HG03558 (cell line): ENCODE measurements at regions not wholly inside any gene's neighbourhood (a gene's known extent, or its start where the extent isn't known, plus 50 kb on each side); places are given as distances from the start of the nearest gene placed in this dataset.
A peak's percentile ranks its signal among the peaks of the same experiment; 100 is the strongest.
"Not testable (repeated sequence)": the region's sequence is repeated elsewhere in the genome, so short reads cannot be mapped to it uniquely, and the experiment has no call there.

Source experiments
- ATAC-seq: cut with Tn5 transposase; IDR thresholded peaks from one replicate; pipeline ENCODE4 v1.9.1; 2021; ENCODE audit warnings: moderate number of reproducible peaks; ENCODE audit not compliant: unreplicated experiment; ENCODE audit errors: extremely low read depth

DNA sequence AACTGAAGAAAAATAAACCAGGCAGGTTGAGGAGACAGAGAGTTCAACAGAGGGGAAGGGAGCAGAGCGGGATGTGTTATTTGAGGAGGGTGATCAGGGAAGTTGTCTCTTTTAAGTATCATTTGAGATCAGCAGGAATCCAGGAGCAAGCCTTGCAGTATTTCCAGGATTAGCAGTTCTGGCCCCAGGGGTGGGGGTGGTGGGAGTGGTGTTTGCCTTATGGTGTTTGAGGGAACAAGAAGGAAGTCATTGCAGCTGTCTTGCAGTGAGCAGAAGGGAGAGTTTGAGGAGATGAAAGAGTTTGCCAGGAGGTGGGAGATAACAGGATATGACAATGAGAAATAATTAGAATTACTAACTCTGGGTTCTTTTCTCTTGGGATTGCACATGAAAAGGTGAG is 418.6 kb downstream of the NELL2 start:
- ATAC-seq: no peak

DNA sequence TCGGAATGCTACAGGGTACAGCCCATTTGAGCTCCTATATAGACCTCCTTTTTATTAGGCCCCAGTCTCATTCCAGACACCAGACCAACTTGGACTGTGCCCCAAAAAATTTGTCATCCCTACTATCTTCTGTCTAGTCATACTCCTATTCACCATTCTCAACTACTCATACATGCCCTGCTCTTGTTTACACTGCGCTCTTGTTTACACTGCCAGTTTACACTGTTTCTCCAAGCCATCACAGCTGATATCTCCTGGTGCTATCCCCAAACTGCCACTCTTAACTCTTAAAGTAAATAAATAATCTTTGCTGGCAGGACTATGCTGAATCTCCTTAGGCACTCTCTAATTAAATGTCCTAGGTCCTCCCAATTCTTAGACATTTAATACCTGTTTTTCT is 421.2 kb downstream of the NELL2 start:
- ATAC-seq: not testable (repeated sequence)

DNA sequence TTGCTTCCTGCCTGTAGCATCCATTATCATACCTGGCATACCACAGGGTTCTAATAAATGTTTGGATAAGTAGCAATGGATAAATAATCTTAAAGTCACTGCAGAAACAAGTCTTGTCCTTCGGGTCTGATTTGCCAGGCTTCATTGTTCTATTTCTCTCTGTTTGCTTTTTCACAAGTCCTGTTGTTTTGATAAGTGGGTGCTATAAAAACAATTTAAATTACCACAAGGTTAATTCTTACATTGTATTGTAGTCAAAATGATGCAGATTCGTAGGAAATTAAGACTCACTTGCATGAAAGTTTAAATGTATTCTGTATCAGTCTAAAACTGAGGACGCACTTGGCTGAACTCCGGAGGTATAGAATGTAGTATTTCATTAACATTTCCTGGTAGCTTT is 429.9 kb downstream of the NELL2 start:
- ATAC-seq: no peak

DNA sequence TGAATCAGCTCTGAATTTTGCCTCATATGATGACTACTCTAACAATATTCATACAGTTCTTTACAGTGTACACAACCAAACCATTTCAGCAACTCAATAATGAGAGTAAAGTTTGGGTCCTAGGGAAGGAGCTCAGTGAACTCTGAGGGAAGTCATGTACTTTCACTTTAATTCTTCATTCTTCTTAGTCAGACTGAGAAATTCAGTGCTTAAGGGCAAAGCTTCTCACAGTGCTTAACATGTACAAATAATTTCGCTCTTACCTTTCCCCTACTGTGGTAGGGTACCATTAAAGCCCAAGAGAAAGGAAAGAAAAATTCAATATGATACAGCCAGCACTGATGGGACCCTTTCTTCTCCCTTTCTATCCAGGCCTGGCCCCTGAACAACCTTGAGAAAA is 435.0 kb downstream of the NELL2 start:
- peak; percentile 60 for ATAC-seq
